Suprapubic skin (tissue), 4 donors: ENCODE measurements at regions not wholly inside any gene's neighbourhood (a gene's known extent, or its start where the extent isn't known, plus 50 kb on each side); places are given as distances from the start of the nearest gene placed in this dataset.

Experiments
- CTCF ChIP-seq, 2 donors: fragments of 200-600 bp in 1 of 2; fragments of 450-650 bp in 1 of 2; sonication (generic) in 1 of 2; IDR thresholded peaks; one replicate each; pipeline ENCODE4 v1.5.1; 2016 to 2019; ENCODE audit warnings: antibody characterized with exemption in 2 of 2, mild to moderate bottlenecking in 1 of 2, moderate library complexity in 1 of 2
- EP300 ChIP-seq: sonication (generic); formaldehyde crosslinking; IDR thresholded peaks from one replicate; pipeline ENCODE4 v1.6.1; 2017; ENCODE audit warnings: antibody characterized with exemption
- POLR2A ChIP-seq, 2 donors: fragments of 450-650 bp; IDR thresholded peaks; one replicate each; pipeline ENCODE4 v1.6.1; 2017; ENCODE audit warnings: antibody characterized with exemption in 2 of 2, mild to moderate bottlenecking in 2 of 2, moderate library complexity in 2 of 2
- POLR2AphosphoS5 ChIP-seq, 3 donors: sonication (generic); formaldehyde crosslinking; IDR thresholded peaks; one replicate each; pipeline ENCODE4 v1.6.1; 2017; ENCODE audit warnings: antibody characterized with exemption in 3 of 3

- TF ChIP-seq CTCF (IDR thresholded peaks at IDR 0.05) (no peak), POLR2AphosphoS5 (IDR thresholded peaks at IDR 0.05) (no peak), POLR2A (IDR thresholded peaks at IDR 0.05) (no peak), EP300 (no peak)
Measured at GRCh38 chr18:72973841-72974240, 106.1 kb upstream of the NETO1 start.
